RWPE2 (cell line): ENCODE measurements at regions not wholly inside any gene's neighbourhood (a gene's known extent, or its start where the extent isn't known, plus 50 kb on each side); places are given as distances from the start of the nearest gene placed in this dataset.

Experiments used
- ATAC-seq: fragments of 200-7000 bp; cut with Tn5 transposase; 3 replicates; pipeline ENCODE4 v1.9.1; 2021; ENCODE audit warnings: low read depth
- DNase-seq: peaks from one replicate; pipeline ENCODE4 v3.0.0-alpha.2; 2020; ENCODE audit warnings: low spot score
- H3K27ac ChIP-seq: fragments of 450-650 bp; 2 replicates; pipeline ENCODE4 v1.5.1; 2017; ENCODE audit warnings: mild to moderate bottlenecking; ENCODE audit not compliant: poor library complexity, severe bottlenecking
- H3K27me3 ChIP-seq: fragments of 250-450 bp; sonication (Bioruptor Pico); 2 replicates; pipeline ENCODE4 v1.5.1; 2021; ENCODE audit warnings: mild to moderate bottlenecking, moderate library complexity; ENCODE audit not compliant: insufficient read depth, poor library complexity, severe bottlenecking
- H3K36me3 ChIP-seq: fragments of 250-450 bp; sonication (Bioruptor Pico); 2 replicates; pipeline ENCODE4 v1.5.1; 2020; ENCODE audit warnings: low read depth, mild to moderate bottlenecking, moderate library complexity
- H3K4me1 ChIP-seq: fragments of 250-450 bp; sonication (Bioruptor Pico); 2 replicates; pipeline ENCODE4 v1.5.1; 2021; ENCODE audit warnings: mild to moderate bottlenecking, moderate library complexity; ENCODE audit not compliant: insufficient read depth, poor library complexity, severe bottlenecking
- H3K4me3 ChIP-seq: fragments of 250-450 bp; sonication (Bioruptor Pico); 2 replicates; pipeline ENCODE4 v1.5.1; 2021; ENCODE audit warnings: mild to moderate bottlenecking, moderate library complexity; ENCODE audit not compliant: severe bottlenecking
- H3K9me3 ChIP-seq: fragments of 250-450 bp; sonication (Bioruptor Pico); 2 replicates; pipeline ENCODE4 v1.5.1; 2021; ENCODE audit warnings: mild to moderate bottlenecking, moderate library complexity; ENCODE audit not compliant: severe bottlenecking
- TF ChIP-seq, protein P1 (sequence below): fragments of 450-650 bp; IDR thresholded peaks from one replicate; pipeline ENCODE4 v1.5.1; 2017; ENCODE audit warnings: mild to moderate bottlenecking, moderate library complexity; ENCODE audit not compliant: poor library complexity, severe bottlenecking

DNA sequence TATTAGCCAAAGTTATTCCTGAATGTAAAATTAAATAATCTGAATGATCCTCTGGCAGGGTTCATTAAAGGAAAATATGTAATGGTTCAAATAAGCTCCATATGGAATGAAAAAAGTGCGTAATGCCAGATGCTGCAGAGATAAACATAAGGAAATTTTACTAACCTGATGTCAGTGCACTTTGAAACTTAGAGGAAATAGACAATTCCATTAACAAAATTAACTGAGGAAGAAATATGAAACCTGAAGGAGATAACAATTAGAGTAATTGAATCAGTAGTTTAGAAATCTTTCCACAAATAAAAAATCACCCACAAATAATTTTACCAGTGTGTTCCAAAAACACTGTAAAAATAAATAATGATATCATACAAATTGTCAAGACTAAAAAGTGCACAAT is 387.5 kb downstream of the GRIA2 start:
- no peaks in the 10 kb centered on the region for H3K36me3 ChIP-seq
- H3K27ac ChIP-seq = no peak overlapping the region
- no peaks in the 10 kb centered on the region for H3K4me1 ChIP-seq
- TF ChIP-seq, protein P1, sequence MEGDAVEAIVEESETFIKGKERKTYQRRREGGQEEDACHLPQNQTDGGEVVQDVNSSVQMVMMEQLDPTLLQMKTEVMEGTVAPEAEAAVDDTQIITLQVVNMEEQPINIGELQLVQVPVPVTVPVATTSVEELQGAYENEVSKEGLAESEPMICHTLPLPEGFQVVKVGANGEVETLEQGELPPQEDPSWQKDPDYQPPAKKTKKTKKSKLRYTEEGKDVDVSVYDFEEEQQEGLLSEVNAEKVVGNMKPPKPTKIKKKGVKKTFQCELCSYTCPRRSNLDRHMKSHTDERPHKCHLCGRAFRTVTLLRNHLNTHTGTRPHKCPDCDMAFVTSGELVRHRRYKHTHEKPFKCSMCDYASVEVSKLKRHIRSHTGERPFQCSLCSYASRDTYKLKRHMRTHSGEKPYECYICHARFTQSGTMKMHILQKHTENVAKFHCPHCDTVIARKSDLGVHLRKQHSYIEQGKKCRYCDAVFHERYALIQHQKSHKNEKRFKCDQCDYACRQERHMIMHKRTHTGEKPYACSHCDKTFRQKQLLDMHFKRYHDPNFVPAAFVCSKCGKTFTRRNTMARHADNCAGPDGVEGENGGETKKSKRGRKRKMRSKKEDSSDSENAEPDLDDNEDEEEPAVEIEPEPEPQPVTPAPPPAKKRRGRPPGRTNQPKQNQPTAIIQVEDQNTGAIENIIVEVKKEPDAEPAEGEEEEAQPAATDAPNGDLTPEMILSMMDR = no peak
- no peaks in the 10 kb centered on the region for H3K27me3 ChIP-seq
- ATAC-seq (no peak), DNase-seq (no peak)
- no peaks in the 10 kb centered on the region for H3K9me3 ChIP-seq
- no peak overlapping the region for H3K4me3 ChIP-seq

DNA sequence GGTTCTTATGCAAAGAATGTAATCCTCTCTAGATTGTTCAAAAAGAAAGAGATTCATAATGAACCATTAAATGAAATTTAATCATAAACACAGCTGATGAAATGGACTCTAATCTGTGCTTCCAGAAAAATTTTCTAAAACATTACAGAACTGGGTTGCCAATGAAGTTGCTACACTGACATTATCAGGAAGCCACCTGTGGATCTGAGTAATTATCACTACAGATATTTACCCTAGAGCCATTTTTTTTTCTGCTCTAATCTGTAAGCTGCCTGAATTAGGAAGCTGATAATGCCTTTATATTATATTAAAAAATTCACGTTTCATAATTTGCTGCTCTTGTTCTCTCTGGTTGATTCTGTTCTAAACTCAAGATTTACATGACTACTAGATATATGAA is 380.1 kb downstream of the GRIA2 start:
- no peak for ATAC-seq
- H3K27ac ChIP-seq = no peak overlapping the region

DNA sequence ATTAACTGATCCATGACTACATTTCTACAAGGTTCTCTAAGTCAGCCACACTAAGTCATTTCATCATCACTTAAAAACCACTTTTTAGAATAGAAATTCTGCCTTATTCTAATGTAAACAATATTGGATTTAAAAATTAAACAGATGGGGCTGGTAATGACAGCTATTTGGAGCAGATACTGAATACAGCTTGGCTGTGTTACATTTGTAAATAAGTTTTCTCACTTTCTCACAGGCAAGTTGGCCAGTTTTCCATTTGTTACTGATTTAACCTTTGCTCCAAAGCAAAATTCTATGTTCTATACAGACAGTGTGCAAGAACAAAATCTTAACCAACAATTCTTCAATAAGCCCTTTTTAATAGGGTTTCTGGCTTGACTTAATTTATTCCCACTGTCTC is 370.7 kb downstream of the GRIA2 start:
- Histone ChIP-seq H3K27me3 (no peaks in the 10 kb centered on the region), H3K4me3 (no peak overlapping the region), H3K9me3 (no peaks in the 10 kb centered on the region), H3K27ac (no peak overlapping the region), H3K4me1 (no peaks in the 10 kb centered on the region), H3K36me3 (no peaks in the 10 kb centered on the region)
- TF ChIP-seq, protein P1 = no peak
- no peak for DNase-seq
- ATAC-seq = no peak

More for the DNA sequence above, 380.1 kb downstream of the GRIA2 start:
- Histone ChIP-seq H3K36me3 (no peaks in the 10 kb centered on the region), H3K27me3 (no peaks in the 10 kb centered on the region), H3K4me3 (no peak overlapping the region), H3K9me3 (no peaks in the 10 kb centered on the region), H3K4me1 (no peaks in the 10 kb centered on the region)
- TF ChIP-seq, protein P1 = no peak
- DNase-seq = no peak

DNA sequence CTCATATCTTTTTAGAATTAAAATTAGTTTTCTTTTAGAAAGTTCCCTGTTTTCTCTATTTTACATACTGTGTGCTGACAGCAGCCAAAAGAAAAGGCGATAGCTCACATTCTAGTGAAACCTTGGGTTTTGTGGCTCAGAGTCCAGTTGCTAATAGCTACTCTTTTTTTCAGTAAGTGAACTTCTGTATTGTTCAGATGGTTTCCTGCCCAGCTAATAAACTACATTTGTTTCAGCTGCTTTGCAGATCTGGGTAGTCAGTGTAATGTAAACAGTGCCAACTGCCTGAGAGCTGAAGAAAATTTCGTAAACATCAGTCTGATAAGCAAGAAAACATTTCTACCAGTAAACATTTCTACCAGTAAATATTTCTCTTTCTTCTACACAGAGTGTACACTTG is 370.2 kb downstream of the GRIA2 start:
- DNase-seq (no peak), ATAC-seq (no peak)
- Histone ChIP-seq H3K27ac (no peak overlapping the region), H3K36me3 (no peaks in the 10 kb centered on the region), H3K4me1 (no peaks in the 10 kb centered on the region), H3K4me3 (no peak overlapping the region), H3K9me3 (no peaks in the 10 kb centered on the region), H3K27me3 (no peaks in the 10 kb centered on the region)
- TF ChIP-seq, protein P1 = no peak

DNA sequence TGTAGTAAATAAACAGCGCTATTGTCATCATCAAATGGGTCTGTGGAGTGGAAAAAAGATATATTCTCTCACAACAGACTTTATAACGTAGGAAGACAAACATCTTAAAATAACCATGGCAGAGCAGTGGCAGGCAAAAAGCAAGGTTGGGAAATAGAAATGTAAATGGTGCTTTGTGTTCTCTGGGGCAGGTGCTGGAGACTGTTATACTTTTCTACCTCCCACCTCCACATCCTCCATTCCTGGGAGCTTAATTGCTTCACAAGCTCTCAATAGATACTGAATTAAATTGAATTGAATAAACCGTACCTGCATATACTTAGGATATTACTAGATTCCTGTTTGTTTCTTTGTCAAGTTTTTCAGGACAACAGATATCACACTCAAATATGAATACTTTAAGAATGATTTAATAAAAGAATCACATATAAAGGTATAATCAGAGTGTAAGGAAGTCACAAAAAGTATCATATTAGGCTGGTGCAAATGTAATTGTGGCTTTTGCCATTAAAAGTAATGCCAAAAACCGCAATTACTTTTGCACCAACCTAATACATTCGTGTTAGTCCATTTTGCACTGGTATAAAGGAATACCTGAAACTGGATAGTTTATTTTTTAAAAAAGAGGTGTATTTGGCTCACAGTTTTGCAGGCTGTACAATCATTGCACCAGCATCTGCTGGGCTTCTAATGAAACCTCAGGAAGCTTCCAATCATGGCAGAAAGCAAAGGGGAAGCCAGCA is 367.3 kb downstream of the GRIA2 start:
- no peaks in the 10 kb centered on the region for H3K4me1 ChIP-seq
- H3K27ac ChIP-seq = no peak overlapping the region
- ATAC-seq (no peak), DNase-seq (no peak)
- no peaks in the 10 kb centered on the region for H3K36me3 ChIP-seq
- H3K9me3 ChIP-seq = no peaks in the 10 kb centered on the region
- H3K27me3 ChIP-seq = no peaks in the 10 kb centered on the region
- TF ChIP-seq, protein P1 = no peak
- H3K4me3 ChIP-seq = no peak overlapping the region
